ENCODE measurements at regions not wholly inside any gene's neighbourhood (a gene's known extent, or its start where the extent isn't known, plus 50 kb on each side); places are given as distances from the start of the nearest gene placed in this dataset.
A peak's percentile ranks its signal among the peaks of the same experiment; 100 is the strongest.
"Not testable (repeated sequence)": the region's sequence is repeated elsewhere in the genome, so short reads cannot be mapped to it uniquely, and the experiment has no call there.

GRCh38 chr3:174336784-174337183, 522.4 kb upstream of the NAALADL2 start:
- peak; percentile 17 to 44 for DNase-seq

DNA sequence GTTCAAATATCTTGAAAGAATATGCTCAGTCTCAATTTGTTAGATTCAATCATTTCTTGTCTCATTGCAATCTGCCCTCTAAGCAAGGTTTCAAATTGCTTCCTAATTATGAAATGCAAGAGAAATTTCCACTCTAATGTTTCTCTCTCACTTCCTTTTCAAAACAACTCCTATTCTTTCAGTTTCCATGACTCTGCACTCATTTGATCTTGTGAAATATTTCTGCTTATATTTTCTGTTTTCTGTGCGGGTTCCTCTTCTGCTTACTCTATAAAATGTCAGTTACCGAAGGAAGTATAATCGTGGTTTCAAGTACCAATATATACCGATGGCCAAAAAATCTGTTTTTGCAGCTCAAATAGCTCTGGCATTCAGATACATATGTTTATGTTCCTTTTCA, 521.9 kb upstream of the NAALADL2 start:
- DNase-seq, result peak; percentile 84 to 87

DNA sequence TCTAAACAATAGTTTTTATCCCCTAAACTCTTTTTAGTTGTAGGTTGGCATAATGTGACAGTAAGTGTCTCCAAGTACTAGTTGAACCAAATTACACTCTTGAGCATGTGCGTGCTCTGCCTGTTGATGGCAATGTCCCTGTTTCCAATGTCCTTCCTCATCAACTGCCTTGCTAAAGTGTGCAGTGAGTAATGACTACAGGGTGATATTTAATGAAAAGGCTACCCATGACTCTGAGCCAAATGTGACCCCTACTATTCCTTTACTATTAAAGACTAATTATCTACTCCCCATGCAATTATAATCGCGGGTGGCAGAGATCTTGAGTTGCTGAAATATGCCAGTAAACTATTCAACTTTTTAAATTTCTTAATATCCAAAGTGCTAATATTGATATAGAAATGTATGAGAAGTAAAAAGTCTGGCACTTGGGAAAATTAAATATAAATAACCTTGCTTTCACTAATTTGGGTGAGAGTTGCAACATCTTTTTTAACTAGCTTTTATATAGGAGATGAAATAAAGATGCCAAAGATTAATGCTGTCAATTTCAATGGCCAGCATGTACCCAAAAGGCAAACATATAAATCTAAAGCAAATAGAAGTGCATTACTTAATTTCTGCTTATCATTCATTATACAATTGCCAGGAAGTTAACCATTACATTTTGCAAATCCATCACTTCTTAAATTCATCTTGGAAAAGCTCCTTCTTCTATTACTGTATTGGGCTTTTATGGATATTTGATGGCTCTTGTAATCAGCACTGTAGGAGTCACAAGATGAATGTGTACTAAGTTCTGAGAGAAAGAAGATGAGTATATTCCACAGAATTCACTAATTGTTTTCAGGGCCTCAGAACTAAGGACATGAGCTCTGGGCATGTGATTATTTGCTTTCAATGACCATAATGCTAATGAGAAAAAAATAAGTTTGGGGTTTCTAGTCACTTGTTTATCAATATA, 518.2 kb upstream of the NAALADL2 start:
- no peak for DNase-seq

- no peak for DNase-seq
Measured at GRCh38 chr3:174342171-174342570, 517.0 kb upstream of the NAALADL2 start.

DNA sequence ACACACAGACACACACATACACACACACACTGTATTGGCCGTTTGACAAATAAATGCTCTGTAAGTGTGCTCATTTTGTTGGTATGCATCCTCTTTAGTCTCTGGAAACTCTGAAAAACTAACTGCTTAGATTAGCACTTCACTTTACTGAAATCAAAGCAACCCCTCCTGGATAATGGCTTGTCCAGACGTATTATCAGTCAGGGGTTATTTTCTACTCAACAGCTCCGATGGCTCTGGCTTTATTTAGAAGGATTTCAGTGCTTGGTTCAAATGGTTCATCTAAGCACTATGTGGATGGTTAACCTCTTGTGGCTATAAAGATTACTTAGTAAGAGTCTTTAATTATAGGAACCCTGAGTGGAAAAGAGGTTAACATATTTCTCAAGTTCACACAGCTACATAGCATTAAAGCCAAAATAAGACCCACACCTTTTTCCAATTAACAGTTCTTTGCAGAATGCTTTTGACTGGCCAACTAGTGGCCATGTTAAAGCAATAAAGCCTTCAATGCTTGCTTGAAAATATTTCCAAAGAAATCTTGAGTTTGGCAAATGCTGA, 516.1 kb upstream of the NAALADL2 start:
- no peak for DNase-seq

GRCh38 chr3:174346141-174346540, 513.0 kb upstream of the NAALADL2 start:
- no peak for DNase-seq

GRCh38 chr3:174346571-174346970, 512.6 kb upstream of the NAALADL2 start:
- no peak for DNase-seq

- DNase-seq, result no peak
Measured at GRCh38 chr3:174347474-174348138, 511.5 kb upstream of the NAALADL2 start.

DNA sequence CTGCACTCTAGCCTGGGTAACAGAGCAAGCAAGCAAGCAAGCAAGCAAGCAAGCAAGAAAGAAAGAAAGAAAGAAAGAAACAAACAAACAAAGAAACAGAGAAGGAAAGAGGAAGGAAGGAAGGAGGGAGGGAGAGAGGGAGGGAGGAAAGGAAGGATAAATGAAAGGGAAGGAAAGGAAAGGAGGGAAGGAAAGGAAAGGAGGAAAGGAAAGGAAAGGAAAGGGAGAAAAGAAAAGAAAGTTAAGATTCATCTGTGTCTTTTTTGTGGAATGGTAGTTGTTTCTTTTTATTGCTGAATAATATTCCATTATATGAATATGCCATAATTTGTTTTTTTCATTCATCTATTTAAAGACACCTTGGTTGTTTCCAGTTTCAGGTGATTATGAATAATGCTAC, 506.9 kb upstream of the NAALADL2 start:
- DNase-seq, result no peak

DNA sequence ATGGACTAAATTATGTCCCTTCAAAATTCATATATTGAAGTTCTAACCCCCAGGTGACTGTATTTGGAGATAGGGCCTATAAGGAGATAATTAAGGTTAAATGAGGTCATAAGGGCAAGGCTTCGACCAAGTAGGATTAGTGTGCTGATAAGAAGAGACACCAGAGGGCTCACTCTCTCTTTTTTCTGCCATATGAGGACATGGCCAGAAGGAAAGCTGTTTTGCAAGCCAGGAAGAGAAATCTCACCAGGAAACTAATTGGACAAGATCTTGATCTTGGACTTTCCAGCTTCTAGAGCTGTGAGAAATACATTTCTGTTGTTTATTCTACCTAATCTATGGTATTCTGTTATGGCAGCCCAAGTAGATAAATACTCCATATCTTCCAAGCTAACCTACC, 503.6 kb upstream of the NAALADL2 start:
- DNase-seq, result peak; percentile 38 to 46

GRCh38 chr3:174356596-174356995, 502.5 kb upstream of the NAALADL2 start:
- no peak for DNase-seq

DNA sequence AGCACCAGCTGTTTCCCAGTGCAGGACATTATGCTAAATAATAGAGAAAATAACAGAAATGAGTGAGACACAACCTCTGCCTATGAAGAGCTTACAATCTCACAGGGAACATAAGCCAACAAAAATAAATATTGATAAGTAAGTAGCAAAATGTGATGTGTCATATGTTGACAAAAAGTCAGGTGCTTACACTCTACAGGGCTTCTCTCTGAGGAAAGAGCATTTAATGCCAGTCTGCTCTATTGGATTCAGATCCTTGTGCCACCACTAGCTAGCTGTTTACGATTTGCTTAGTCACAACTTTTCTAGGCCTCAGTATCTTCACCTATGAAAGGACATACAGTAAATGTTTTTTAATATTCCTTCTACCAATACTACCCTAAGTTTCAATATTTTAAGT, 500.9 kb upstream of the NAALADL2 start:
- DNase-seq, result no peak

DNA sequence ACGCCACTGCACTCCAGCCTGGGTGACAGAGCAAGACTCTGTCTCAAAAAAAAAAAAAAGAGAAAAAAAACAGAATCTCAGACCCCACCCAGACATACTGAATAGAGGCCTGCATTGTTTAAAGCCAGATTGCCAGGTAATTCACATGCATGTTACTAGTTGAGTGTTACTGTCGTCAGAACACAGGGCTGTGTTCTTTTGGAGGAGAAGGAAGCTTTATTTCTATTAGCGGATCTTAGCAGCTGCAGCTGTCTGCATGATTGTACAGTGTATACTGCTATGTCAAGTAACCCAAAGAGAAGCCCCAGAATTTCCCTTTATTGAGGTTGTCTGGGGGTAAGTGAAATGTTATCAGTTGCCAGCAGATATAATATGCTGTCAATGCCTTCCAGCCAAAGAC, 496.6 kb upstream of the NAALADL2 start:
- no peak for DNase-seq

DNA sequence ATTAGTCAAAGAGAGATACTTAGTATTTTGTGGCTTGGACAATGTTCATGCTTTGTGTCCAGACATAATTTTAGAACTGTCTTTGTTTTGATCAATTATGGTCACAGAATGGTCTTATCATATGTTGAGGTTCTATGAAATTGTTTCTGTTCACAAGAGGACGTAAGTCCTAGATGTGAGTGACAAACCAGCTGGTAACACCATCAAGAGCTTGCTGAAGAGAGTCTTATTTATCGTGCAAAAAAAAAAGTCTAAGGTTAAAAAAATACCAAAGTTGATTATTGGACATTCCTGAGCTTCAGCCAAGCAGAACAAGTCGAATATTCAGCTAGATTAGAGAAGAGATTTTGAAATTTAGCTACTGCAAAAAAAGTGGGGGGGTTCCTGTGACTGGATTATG, 495.9 kb upstream of the NAALADL2 start:
- DNase-seq, result no peak

GRCh38 chr3:174365796-174366195, 493.3 kb upstream of the NAALADL2 start:
- DNase-seq, result no peak

DNA sequence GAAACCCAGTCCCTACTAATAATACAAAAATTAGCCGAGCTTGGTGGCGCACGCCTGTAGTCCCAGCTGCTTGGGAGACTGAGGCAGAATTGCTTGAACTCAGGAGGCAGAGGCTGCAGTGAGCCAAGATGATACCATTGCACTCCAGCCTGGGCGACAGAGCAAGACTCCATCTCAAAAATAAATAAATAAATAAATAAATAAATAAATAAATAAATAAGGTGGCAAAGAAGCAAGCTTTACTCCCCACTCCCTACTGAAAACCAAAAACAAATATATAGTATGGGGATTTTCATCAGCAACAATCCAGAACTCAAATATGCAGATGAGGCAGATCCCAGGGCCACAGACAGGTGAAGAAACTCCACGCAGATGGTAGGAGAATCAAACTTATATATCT, 492.2 kb upstream of the NAALADL2 start:
- not testable (repeated sequence) for DNase-seq

DNA sequence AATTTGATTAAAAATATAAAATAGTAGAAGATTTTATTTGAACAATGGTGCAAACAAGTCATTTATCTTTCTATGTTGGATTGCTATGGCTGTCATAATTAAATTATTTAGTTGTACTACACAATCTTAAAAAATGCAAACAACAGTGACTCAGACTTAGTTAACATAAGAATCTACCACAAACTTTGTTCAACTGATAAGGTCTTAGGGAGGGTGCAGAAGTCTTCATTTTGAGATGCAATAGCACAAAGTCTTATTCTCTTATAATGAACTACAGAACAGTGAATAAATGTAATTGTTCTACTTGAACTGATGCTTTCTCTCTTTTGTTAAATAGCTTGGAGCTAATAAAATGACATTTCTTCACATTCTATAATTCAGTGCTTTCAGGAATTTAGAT, 482.8 kb upstream of the NAALADL2 start:
- no peak for DNase-seq

GRCh38 chr3:174377096-174377495, 482.0 kb upstream of the NAALADL2 start:
- no peak for DNase-seq

GRCh38 chr3:174377684-174378083, 481.4 kb upstream of the NAALADL2 start:
- no peak for DNase-seq

DNA sequence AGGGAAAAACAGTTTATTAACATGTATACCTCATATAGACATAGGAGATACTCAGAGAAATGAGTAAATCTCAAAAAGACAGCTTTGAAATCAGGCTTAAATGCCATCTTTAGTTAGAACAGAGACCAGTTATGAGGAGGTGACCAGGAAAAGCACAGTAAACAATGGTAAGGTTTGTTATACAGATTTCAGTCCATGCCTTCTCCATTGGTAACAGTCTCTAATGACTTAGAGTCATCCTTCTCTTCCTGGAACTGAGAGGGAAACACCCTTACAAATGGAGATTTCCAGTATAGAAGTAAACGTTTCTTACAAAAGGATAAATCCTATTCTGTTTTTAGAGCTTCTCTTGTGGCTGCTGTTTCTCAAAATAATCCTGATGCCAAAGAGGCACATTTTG, 476.3 kb upstream of the NAALADL2 start:
- no peak for DNase-seq

DNA sequence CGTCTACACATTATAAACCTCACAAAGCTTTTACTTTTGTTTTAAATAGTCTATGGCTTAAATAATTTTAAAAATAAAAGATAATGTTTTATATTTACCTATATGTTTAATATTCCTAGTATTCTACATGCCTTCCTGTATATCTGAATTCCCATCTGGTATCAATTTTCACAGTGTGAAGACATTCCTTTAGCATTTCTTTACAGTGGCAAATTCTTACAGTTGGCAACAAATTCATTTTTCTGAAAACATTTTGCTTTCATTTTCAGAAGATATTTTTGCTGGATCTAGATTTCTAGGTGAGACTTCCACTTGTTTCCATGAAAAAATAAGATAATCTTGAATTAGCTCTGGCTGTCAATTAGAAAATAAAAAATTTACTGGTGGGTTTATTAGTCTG, 471.4 kb upstream of the NAALADL2 start:
- no peak for DNase-seq

GRCh38 chr3:174397848-174398247, 461.3 kb upstream of the NAALADL2 start:
- peak; percentile 28 to 53 for DNase-seq

DNA sequence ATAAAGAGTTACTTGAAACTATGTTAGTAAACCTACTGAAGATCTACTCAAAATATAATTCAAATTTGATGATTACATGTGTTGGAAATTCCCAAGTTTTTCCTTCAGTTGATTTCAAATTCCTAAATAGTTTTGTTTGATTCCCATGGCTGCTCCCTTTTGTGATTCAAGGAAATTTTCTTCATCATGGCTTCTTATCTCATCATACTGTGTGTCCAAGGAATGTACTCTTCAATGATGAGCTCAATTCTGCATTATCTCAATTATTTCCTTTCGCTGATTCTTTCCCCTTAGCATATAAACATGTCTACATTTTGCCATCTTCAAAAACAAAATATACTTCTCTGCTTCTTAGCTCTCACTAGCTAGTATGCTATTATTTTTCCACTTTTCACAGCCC, 460.4 kb upstream of the NAALADL2 start:
- no peak for DNase-seq

DNA sequence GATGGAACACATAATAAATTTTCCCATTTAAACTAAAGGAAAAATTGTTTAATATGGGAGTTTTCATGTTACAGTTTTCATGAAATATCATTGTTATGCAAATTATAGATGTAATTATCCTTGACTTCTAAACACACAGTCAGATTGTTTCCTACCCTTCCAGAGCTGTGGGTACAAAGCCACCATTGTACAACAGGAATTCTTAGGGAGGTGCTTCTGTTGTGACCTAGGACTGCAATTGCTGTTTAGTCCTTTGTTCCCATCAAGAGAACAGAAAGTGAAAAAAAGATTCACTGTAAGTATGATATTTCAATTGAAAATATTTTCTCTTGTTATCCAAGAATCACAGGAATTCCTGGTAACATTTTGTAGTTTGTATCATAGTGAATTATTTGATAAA, 455.3 kb upstream of the NAALADL2 start:
- DNase-seq, result no peak

Measured in inflammatory macrophage treated with lipopolysaccharide for 1 hour (primary cell).